ENCODE measurements at regions not wholly inside any gene's neighbourhood (a gene's known extent, or its start where the extent isn't known, plus 50 kb on each side); places are given as distances from the start of the nearest gene placed in this dataset.

GRCh38 chr5:57895766-57896165, 413.2 kb upstream of the ACTBL2 start:
- TF ChIP-seq CTCF (IDR thresholded peaks at IDR 0.05) (no peak), POLR2AphosphoS5 (IDR thresholded peaks at IDR 0.05) (no peak), POLR2A (IDR thresholded peaks at IDR 0.05) (no peak)
